ENCODE measurements at regions not wholly inside any gene's neighbourhood (a gene's known extent, or its start where the extent isn't known, plus 50 kb on each side); places are given as distances from the start of the nearest gene placed in this dataset.
"Not testable (repeated sequence)": the region's sequence is repeated elsewhere in the genome, so short reads cannot be mapped to it uniquely, and the experiment has no call there.

GRCh38 chr2:147170932-147171331 is 673.9 kb upstream of the ACVR2A start:
- DNase-seq: no peak

- DNase-seq: no peak
These were observed 679.0 kb upstream of the ACVR2A start for GRCh38 chr2:147165697-147166382.

GRCh38 chr2:147164563-147164962 is 680.3 kb upstream of the ACVR2A start:
- no peak for DNase-seq

- no peak for DNase-seq
These were observed 683.1 kb upstream of the ACVR2A start for GRCh38 chr2:147161746-147162145.

GRCh38 chr2:147156970-147157369 is 687.9 kb upstream of the ACVR2A start:
- DNase-seq: no peak

- no peak for DNase-seq
These were observed 694.6 kb upstream of the ACVR2A start for GRCh38 chr2:147150241-147150635.

- DNase-seq: no peak
These were observed 695.1 kb upstream of the ACVR2A start for GRCh38 chr2:147149575-147150240.

GRCh38 chr2:147147802-147148201 is 697.0 kb upstream of the ACVR2A start:
- no peak for DNase-seq

- no peak for DNase-seq
These were observed 702.9 kb upstream of the ACVR2A start for GRCh38 chr2:147141930-147142329.

GRCh38 chr2:147139732-147140131 is 705.1 kb upstream of the ACVR2A start:
- DNase-seq: not testable (repeated sequence)

- no peak for DNase-seq
These were observed 707.1 kb upstream of the ACVR2A start for GRCh38 chr2:147137711-147138110.

GRCh38 chr2:147135376-147135775 is 709.5 kb upstream of the ACVR2A start:
- DNase-seq: no peak

- DNase-seq: no peak
These were observed 711.4 kb upstream of the ACVR2A start for GRCh38 chr2:147133286-147133908.

- no peak for DNase-seq
These were observed 719.7 kb upstream of the ACVR2A start for GRCh38 chr2:147125145-147125544.

- DNase-seq: no peak
These were observed 721.9 kb upstream of the ACVR2A start for GRCh38 chr2:147122944-147123343.

GRCh38 chr2:147110962-147111361 is 733.9 kb upstream of the ACVR2A start:
- DNase-seq: no peak

GRCh38 chr2:147110317-147110716 is 734.5 kb upstream of the ACVR2A start:
- no peak for DNase-seq

- DNase-seq: no peak
These were observed 735.5 kb upstream of the ACVR2A start for GRCh38 chr2:147109291-147109690.

- no peak for DNase-seq
These were observed 736.3 kb upstream of the ACVR2A start for GRCh38 chr2:147108548-147108947.

GRCh38 chr2:147101941-147102790 is 742.7 kb upstream of the ACVR2A start:
- no peak for DNase-seq

GRCh38 chr2:147100406-147101035 is 744.3 kb upstream of the ACVR2A start:
- no peak for DNase-seq

- no peak for DNase-seq
These were observed 745.0 kb upstream of the ACVR2A start for GRCh38 chr2:147099845-147100244.

- no peak for DNase-seq
These were observed 745.9 kb upstream of the ACVR2A start for GRCh38 chr2:147098940-147099339.
